Ishikawa (cell line): ENCODE measurements at regions not wholly inside any gene's neighbourhood (a gene's known extent, or its start where the extent isn't known, plus 50 kb on each side); places are given as distances from the start of the nearest gene placed in this dataset.

ENCODE experiments used
- CEBPB ChIP-seq: IDR thresholded peaks from 2 replicates; pipeline ENCODE4 v1.6.1; 2012
- CREB1 ChIP-seq: IDR thresholded peaks from 2 replicates; pipeline ENCODE4 v1.6.1; 2012; ENCODE audit warnings: low read depth
- EGR1 ChIP-seq: IDR thresholded peaks from 2 replicates; pipeline ENCODE4 v1.6.1; 2012
- EP300 ChIP-seq: IDR thresholded peaks from 2 replicates; pipeline ENCODE4 v1.6.1; 2012; ENCODE audit warnings: borderline replicate concordance
- FOXM1 ChIP-seq: IDR thresholded peaks from 2 replicates; pipeline ENCODE4 v1.6.1; 2012; ENCODE audit warnings: low read depth, borderline replicate concordance
- NFIC ChIP-seq: IDR thresholded peaks from 2 replicates; pipeline ENCODE4 v1.6.1; 2012
- RAD21 ChIP-seq: IDR thresholded peaks from 2 replicates; pipeline ENCODE4 v1.6.1; 2012; ENCODE audit warnings: low read depth
- TAF1 ChIP-seq: IDR thresholded peaks from 2 replicates; pipeline ENCODE4 v1.6.1; 2012; ENCODE audit warnings: low read depth, mild to moderate bottlenecking
- TCF12 ChIP-seq: IDR thresholded peaks from 2 replicates; pipeline ENCODE4 v1.6.1; 2012; ENCODE audit warnings: low read depth
- TEAD4 ChIP-seq: IDR thresholded peaks from 2 replicates; pipeline ENCODE4 v1.6.1; 2012
- USF1 ChIP-seq: IDR thresholded peaks from 2 replicates; pipeline ENCODE4 v1.6.1; 2012
- YY1 ChIP-seq: IDR thresholded peaks from 2 replicates; pipeline ENCODE4 v1.6.1; 2012; ENCODE audit warnings: low read depth
- ZBTB7A ChIP-seq: IDR thresholded peaks from 2 replicates; pipeline ENCODE4 v1.6.1; 2012; ENCODE audit warnings: low read depth
- TF ChIP-seq, protein P1 (sequence below): IDR thresholded peaks from 2 replicates; pipeline ENCODE4 v1.6.1; 2012; ENCODE audit warnings: low read depth, mild to moderate bottlenecking
- TF ChIP-seq, protein P2 (sequence below): IDR thresholded peaks from 2 replicates; pipeline ENCODE4 v1.6.1; 2012

GRCh38 chr4:14059006-14059405 lies 431.5 kb upstream of the BOD1L1 start:
- TF ChIP-seq CREB1 (no peak), RAD21 (no peak), EP300 (no peak), FOXM1 (no peak)

GRCh38 chr4:14064984-14065383 lies 437.5 kb upstream of the BOD1L1 start:
- TF ChIP-seq TAF1 (no peak), RAD21 (no peak), ZBTB7A (no peak), FOXM1 (no peak)
- TF ChIP-seq, protein P1, sequence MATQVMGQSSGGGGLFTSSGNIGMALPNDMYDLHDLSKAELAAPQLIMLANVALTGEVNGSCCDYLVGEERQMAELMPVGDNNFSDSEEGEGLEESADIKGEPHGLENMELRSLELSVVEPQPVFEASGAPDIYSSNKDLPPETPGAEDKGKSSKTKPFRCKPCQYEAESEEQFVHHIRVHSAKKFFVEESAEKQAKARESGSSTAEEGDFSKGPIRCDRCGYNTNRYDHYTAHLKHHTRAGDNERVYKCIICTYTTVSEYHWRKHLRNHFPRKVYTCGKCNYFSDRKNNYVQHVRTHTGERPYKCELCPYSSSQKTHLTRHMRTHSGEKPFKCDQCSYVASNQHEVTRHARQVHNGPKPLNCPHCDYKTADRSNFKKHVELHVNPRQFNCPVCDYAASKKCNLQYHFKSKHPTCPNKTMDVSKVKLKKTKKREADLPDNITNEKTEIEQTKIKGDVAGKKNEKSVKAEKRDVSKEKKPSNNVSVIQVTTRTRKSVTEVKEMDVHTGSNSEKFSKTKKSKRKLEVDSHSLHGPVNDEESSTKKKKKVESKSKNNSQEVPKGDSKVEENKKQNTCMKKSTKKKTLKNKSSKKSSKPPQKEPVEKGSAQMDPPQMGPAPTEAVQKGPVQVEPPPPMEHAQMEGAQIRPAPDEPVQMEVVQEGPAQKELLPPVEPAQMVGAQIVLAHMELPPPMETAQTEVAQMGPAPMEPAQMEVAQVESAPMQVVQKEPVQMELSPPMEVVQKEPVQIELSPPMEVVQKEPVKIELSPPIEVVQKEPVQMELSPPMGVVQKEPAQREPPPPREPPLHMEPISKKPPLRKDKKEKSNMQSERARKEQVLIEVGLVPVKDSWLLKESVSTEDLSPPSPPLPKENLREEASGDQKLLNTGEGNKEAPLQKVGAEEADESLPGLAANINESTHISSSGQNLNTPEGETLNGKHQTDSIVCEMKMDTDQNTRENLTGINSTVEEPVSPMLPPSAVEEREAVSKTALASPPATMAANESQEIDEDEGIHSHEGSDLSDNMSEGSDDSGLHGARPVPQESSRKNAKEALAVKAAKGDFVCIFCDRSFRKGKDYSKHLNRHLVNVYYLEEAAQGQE, result no peak

DNA sequence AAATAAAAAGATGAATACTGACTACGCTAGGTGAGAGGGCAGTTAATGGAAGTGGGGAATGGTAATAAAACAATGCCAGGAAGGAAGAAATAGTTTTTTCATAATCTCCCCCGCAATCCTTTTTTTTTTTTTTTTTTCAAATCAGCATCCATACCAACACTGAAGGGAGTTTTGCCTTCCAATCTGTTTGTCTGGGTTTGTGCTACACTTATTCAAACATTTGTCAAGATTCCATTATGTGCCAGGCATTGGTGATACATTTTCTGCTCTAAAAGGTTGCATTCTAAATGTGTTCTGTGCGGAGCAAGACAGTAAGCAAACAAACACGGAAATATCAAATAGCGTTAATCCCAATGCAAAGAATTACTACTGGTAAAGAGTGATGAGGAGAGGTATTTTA lies 437.9 kb upstream of the BOD1L1 start:
- TF ChIP-seq YY1, result no peak
- no peak for TF ChIP-seq TEAD4
- TF ChIP-seq, protein P1, result no peak
- TF ChIP-seq NFIC, result no peak
- TF ChIP-seq EGR1, result no peak
- TF ChIP-seq, protein P2, sequence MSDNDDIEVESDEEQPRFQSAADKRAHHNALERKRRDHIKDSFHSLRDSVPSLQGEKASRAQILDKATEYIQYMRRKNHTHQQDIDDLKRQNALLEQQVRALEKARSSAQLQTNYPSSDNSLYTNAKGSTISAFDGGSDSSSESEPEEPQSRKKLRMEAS, result no peak

GRCh38 chr4:14066979-14067378 lies 439.5 kb upstream of the BOD1L1 start:
- TF ChIP-seq TAF1, result no peak
- TF ChIP-seq CREB1, result no peak
- TF ChIP-seq YY1, result no peak
- TF ChIP-seq TEAD4, result no peak
- TF ChIP-seq, protein P2, result no peak
- no peak for TF ChIP-seq FOXM1
- TF ChIP-seq, protein P1, result no peak
- TF ChIP-seq NFIC, result no peak
- TF ChIP-seq USF1, result no peak
- no peak for TF ChIP-seq ZBTB7A
- no peak for TF ChIP-seq CEBPB
- no peak for TF ChIP-seq EGR1

DNA sequence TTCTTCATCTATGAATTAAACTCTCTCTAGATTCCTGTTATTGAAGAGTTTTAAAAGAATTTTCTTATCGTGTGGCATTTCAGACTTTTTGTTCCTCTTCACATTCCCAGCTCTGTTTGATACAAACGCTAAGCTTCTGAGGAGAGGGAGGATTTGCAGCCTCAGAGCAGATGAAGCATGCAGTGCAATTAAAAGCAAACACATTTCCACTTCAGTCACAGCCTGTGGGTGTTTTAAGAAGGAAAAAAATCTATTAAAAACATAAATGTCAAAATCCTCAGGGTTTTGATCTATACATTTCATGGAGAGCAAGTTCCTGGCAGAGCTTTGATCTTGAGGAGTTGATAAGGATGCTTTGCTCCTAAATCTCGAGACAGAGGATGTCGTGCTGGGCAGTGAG lies 442.4 kb upstream of the BOD1L1 start:
- no peak for TF ChIP-seq ZBTB7A
- no peak for TF ChIP-seq TCF12
- TF ChIP-seq, protein P1, result no peak
- no peak for TF ChIP-seq YY1
- no peak for TF ChIP-seq USF1
- TF ChIP-seq EGR1, result no peak
